HCT116 (cell line): ENCODE measurements at regions not wholly inside any gene's neighbourhood (a gene's known extent, or its start where the extent isn't known, plus 50 kb on each side); places are given as distances from the start of the nearest gene placed in this dataset.

Source experiments
- ATF3 ChIP-seq: IDR thresholded peaks from 2 replicates; pipeline ENCODE4 v1.6.1; 2012
- CTCF ChIP-seq, 3 experiments: fragments of 200-600 bp in 1 of 3; sonication (generic) in 1 of 3; IDR thresholded peaks in 2 of 3; conservative IDR thresholded peaks in 1 of 3; 2 replicates each; pipeline ENCODE4 v1.5.1; 2012 to 2017; ENCODE audit warnings: low read depth in 2 of 3, low read length in 2 of 3, antibody characterized with exemption in 1 of 3, borderline replicate concordance in 1 of 3, control low read depth in 1 of 3, mild to moderate bottlenecking in 1 of 3, mixed read lengths in 1 of 3, mixed run types in 1 of 3, moderate library complexity in 1 of 3; ENCODE audit not compliant: insufficient read depth in 1 of 3
- EZH2 ChIP-seq: fragments of 200-600 bp; sonication (generic); IDR thresholded peaks from 2 replicates; pipeline ENCODE4 v1.6.1; 2017; ENCODE audit warnings: antibody characterized with exemption, mixed run types
- EZH2phosphoT487 ChIP-seq: fragments of 200-600 bp; IDR thresholded peaks from 2 replicates; pipeline ENCODE4 v1.6.1; 2018; ENCODE audit warnings: antibody characterized with exemption, borderline replicate concordance
- JUND ChIP-seq: IDR thresholded peaks from 2 replicates; pipeline ENCODE4 v1.6.1; 2012
- POLR2A ChIP-seq: IDR thresholded peaks from 2 replicates; pipeline ENCODE4 v1.7.0; 2011; ENCODE audit warnings: borderline replicate concordance; ENCODE audit not compliant: insufficient read depth, insufficient read length; ENCODE audit errors: extremely low read depth
- POLR2AphosphoS5 ChIP-seq: IDR thresholded peaks from 2 replicates; pipeline ENCODE4 v1.6.1; 2011; ENCODE audit warnings: mild to moderate bottlenecking, low read depth, low read length, moderate library complexity
- REST ChIP-seq: IDR thresholded peaks from 2 replicates; pipeline ENCODE4 v1.6.1; 2012; ENCODE audit warnings: low read depth
- SIN3A ChIP-seq: IDR thresholded peaks from 2 replicates; pipeline ENCODE4 v1.6.1; 2012; ENCODE audit warnings: low read depth
- SP1 ChIP-seq: IDR thresholded peaks from 2 replicates; pipeline ENCODE4 v1.6.1; 2012; ENCODE audit warnings: low read depth
- YY1 ChIP-seq: IDR thresholded peaks from 2 replicates; pipeline ENCODE4 v1.6.1; 2011; ENCODE audit warnings: low read length, low read depth, moderate library complexity, mild to moderate bottlenecking; ENCODE audit not compliant: insufficient replicate concordance; ENCODE audit errors: extremely low read depth
- ZFX ChIP-seq: fragments of 450-650 bp; IDR thresholded peaks from 2 replicates; pipeline ENCODE4 v1.6.1; 2017
- ZNF274 ChIP-seq: fragments of 200-500 bp; sonication (Bioruptor generic); IDR thresholded peaks from 2 replicates; pipeline ENCODE4 v1.6.1; 2014; ENCODE audit warnings: mild to moderate bottlenecking, low read depth, low read length, inconsistent platforms

GRCh38 chr16:79865918-79866317, 265.4 kb upstream of the MAF start:
- TF ChIP-seq CTCF (IDR thresholded peaks at IDR 0.05 in 2 of 3, conservative IDR thresholded peaks at IDR 0.05 in 1 of 3; ENCODE audit: borderline replicate concordance in 1 of 3, insufficient read depth in 1 of 3, low read depth in 2 of 3, low read length in 2 of 3) (no peak), POLR2A (no peak), EZH2 (no peak), REST (no peak), ZNF274 (no peak), JUND (no peak), POLR2AphosphoS5 (no peak), ZFX (no peak), EZH2phosphoT487 (no peak), YY1 (no peak), SIN3A (no peak), SP1 (no peak), ATF3 (no peak)
